ENCODE measurements at regions not wholly inside any gene's neighbourhood (a gene's known extent, or its start where the extent isn't known, plus 50 kb on each side); places are given as distances from the start of the nearest gene placed in this dataset.
A peak's percentile ranks its signal among the peaks of the same experiment; 100 is the strongest.

GRCh38 chr5:42908509-42909488 lies 97.1 kb upstream of the SELENOP start:
- Histone ChIP-seq H3K36me3 (ENCODE audit: insufficient read depth, low read length) (no peaks in the 10 kb centered on the region), H3K27me3 (ENCODE audit: insufficient read depth, low read length) (peaks cover 29% of the 10 kb centered on the region), H4K20me1 (ENCODE audit: insufficient read depth, low read length) (no peaks in the 10 kb centered on the region), H3K9ac (ENCODE audit: low read length) (peak overlapping the region; percentile 50), H3K4me2 (ENCODE audit: low read length) (peak overlapping the region; percentile 90), H2AFZ (ENCODE audit: low read depth, low read length) (peak overlapping the region; percentile 88), H3K79me2 (ENCODE audit: insufficient read depth, low read length) (no peaks in the 10 kb centered on the region), H3K4me1 (ENCODE audit: insufficient read depth, low read length) (peaks cover 2% of the 10 kb centered on the region), H3K4me3 (ENCODE audit: insufficient read depth, low read depth, low read length) (peak overlapping the region; percentile 62), H3K27ac (ENCODE audit: low read depth, low read length) (no peak overlapping the region), H3K9me3 (ENCODE audit: insufficient read depth, low read depth, low read length) (no peaks in the 10 kb centered on the region)
- TF ChIP-seq CTCF (IDR thresholded peaks at IDR 0.05; ENCODE audit: insufficient read depth, low read depth, low read length) (peak; percentile 81), EZH2 (IDR thresholded peaks at IDR 0.05; ENCODE audit: insufficient read depth, low read length) (no peak)
- FAIRE-seq (peak; percentile 85), DNase-seq (ENCODE audit: low read depth) (peak; percentile 58)
- peak overlapping the region; percentile 62 for H3K27ac Mint-ChIP-seq (ENCODE audit: unreplicated experiment)
- no peaks in the 10 kb centered on the region for H3K4me1 Mint-ChIP-seq (ENCODE audit: low read depth, unreplicated experiment)
- H3K36me3 Mint-ChIP-seq (ENCODE audit: low read depth, unreplicated experiment): no peaks in the 10 kb centered on the region
- peaks cover 29% of the 10 kb centered on the region for H3K27me3 Mint-ChIP-seq (ENCODE audit: low read depth, unreplicated experiment)
- peak overlapping the region; percentile 90 for H3K4me3 Mint-ChIP-seq (ENCODE audit: unreplicated experiment)
- H3K9me3 Mint-ChIP-seq (ENCODE audit: unreplicated experiment): no peaks in the 10 kb centered on the region

- peak overlapping the region; percentile 90 for H3K4me3 Mint-ChIP-seq (ENCODE audit: unreplicated experiment)
- H3K4me3 ChIP-seq (ENCODE audit: insufficient read depth, low read depth, low read length): peak overlapping the region; percentile 62
- peaks cover 29% of the 10 kb centered on the region for H3K27me3 ChIP-seq (ENCODE audit: insufficient read depth, low read length)
These were observed 96.4 kb upstream of the SELENOP start for GRCh38 chr5:42908086-42908485.

More at GRCh38 chr5:42908086-42908485, 96.4 kb upstream of the SELENOP start:
- H3K9me3 ChIP-seq (ENCODE audit: insufficient read depth, low read depth, low read length): no peaks in the 10 kb centered on the region
- Mint-ChIP-seq H3K27me3 (ENCODE audit: low read depth, unreplicated experiment) (peaks cover 29% of the 10 kb centered on the region), H3K36me3 (ENCODE audit: low read depth, unreplicated experiment) (no peaks in the 10 kb centered on the region), H3K4me1 (ENCODE audit: low read depth, unreplicated experiment) (no peaks in the 10 kb centered on the region), H3K27ac (ENCODE audit: unreplicated experiment) (no peak overlapping the region), H3K9me3 (ENCODE audit: unreplicated experiment) (no peaks in the 10 kb centered on the region)
- H3K27ac ChIP-seq (ENCODE audit: low read depth, low read length): no peak overlapping the region
- no peaks in the 10 kb centered on the region for H4K20me1 ChIP-seq (ENCODE audit: insufficient read depth, low read length)
- no peaks in the 10 kb centered on the region for H3K36me3 ChIP-seq (ENCODE audit: insufficient read depth, low read length)
- H3K9ac ChIP-seq (ENCODE audit: low read length): no peak overlapping the region
- DNase-seq (ENCODE audit: low read depth): no peak
- H3K4me1 ChIP-seq (ENCODE audit: insufficient read depth, low read length): peaks cover 2% of the 10 kb centered on the region
- no peak for TF ChIP-seq CTCF (IDR thresholded peaks at IDR 0.05; ENCODE audit: insufficient read depth, low read depth, low read length)
- TF ChIP-seq EZH2 (IDR thresholded peaks at IDR 0.05; ENCODE audit: insufficient read depth, low read length): no peak
- H3K79me2 ChIP-seq (ENCODE audit: insufficient read depth, low read length): no peaks in the 10 kb centered on the region
- FAIRE-seq: no peak
- peak overlapping the region; percentile 90 for H3K4me2 ChIP-seq (ENCODE audit: low read length)
- peak overlapping the region; percentile 88 for H2AFZ ChIP-seq (ENCODE audit: low read depth, low read length)
